Endothelial cell of umbilical vein (primary cell): ENCODE measurements at regions not wholly inside any gene's neighbourhood (a gene's known extent, or its start where the extent isn't known, plus 50 kb on each side); places are given as distances from the start of the nearest gene placed in this dataset.
"Not testable (repeated sequence)": the region's sequence is repeated elsewhere in the genome, so short reads cannot be mapped to it uniquely, and the experiment has no call there.

Source experiments
- CTCF ChIP-seq, 2 donors: IDR thresholded peaks; 1 replicate in 1 of 2; 2 replicates in 1 of 2; pipeline ENCODE4 v1.5.1; 2011; ENCODE audit warnings: low read length in 2 of 2, mild to moderate bottlenecking in 2 of 2, moderate library complexity in 2 of 2, control low read depth in 1 of 2, inconsistent platforms in 1 of 2, low read depth in 1 of 2; ENCODE audit not compliant: insufficient read depth in 1 of 2; ENCODE audit errors: extremely low read depth in 1 of 2
- EZH2 ChIP-seq: IDR thresholded peaks from 2 replicates; pipeline ENCODE4 v1.6.1; 2012; ENCODE audit warnings: borderline replicate concordance, low read depth, mild to moderate bottlenecking, moderate library complexity, low read length, inconsistent platforms; ENCODE audit not compliant: severe bottlenecking
- POLR2A ChIP-seq: IDR thresholded peaks from 2 replicates; pipeline ENCODE4 v1.6.1; 2012; ENCODE audit warnings: low read depth, mild to moderate bottlenecking, control low read depth, low read length
- POLR2AphosphoS5 ChIP-seq: IDR thresholded peaks from 2 replicates; pipeline ENCODE4 v1.6.1; 2012; ENCODE audit warnings: low read depth, mild to moderate bottlenecking, control low read depth, low read length, moderate library complexity; ENCODE audit not compliant: insufficient read depth

- TF ChIP-seq CTCF (IDR thresholded peaks at IDR 0.05; ENCODE audit: extremely low read depth in 1 of 2, insufficient read depth in 1 of 2, low read depth in 1 of 2, low read length in 2 of 2); EZH2; POLR2AphosphoS5; POLR2A: not testable (repeated sequence)
These were observed 330.2 kb downstream of the TSN start for GRCh38 chr2:122085672-122086071.
